Neural cell (in vitro differentiated cells): ENCODE measurements at regions not wholly inside any gene's neighbourhood (a gene's known extent, or its start where the extent isn't known, plus 50 kb on each side); places are given as distances from the start of the nearest gene placed in this dataset.
"Not testable (repeated sequence)": the region's sequence is repeated elsewhere in the genome, so short reads cannot be mapped to it uniquely, and the experiment has no call there.

Source experiments
- H2AFZ ChIP-seq: fragments of 200-600, 300-800 bp; sonication (generic), shearing (Covaris generic); 2 replicates; pipeline ENCODE4 v1.6.0; 2014; ENCODE audit warnings: low read depth, mild to moderate bottlenecking, antibody characterized with exemption, low read length, moderate library complexity
- H3F3A ChIP-seq: fragments of 200-600 bp; shearing (Covaris generic); 2 replicates; pipeline ENCODE4 v1.6.1; 2016; ENCODE audit warnings: mild to moderate bottlenecking, moderate library complexity, mixed read lengths, antibody characterized with exemption, low read length; ENCODE audit not compliant: insufficient read depth, poor library complexity, severe bottlenecking
- H3K27ac ChIP-seq: fragments of 200-600, 300-800 bp; sonication (generic), shearing (Covaris generic); 2 replicates; pipeline ENCODE4 v1.5.1; 2014; ENCODE audit warnings: mild to moderate bottlenecking, low read length, moderate library complexity
- H3K27me3 ChIP-seq: fragments of 300-800, 200-600 bp; sonication (generic), shearing (Covaris generic); 2 replicates; pipeline ENCODE4 v1.6.0; 2014; ENCODE audit warnings: mild to moderate bottlenecking, low read depth, low read length, moderate library complexity; ENCODE audit not compliant: insufficient read depth
- H3K36me3 ChIP-seq: fragments of 300-800, 200-600 bp; sonication (generic), shearing (Covaris generic); 2 replicates; pipeline ENCODE4 v1.5.1; 2014; ENCODE audit warnings: mild to moderate bottlenecking, antibody characterized with exemption, low read length, moderate library complexity; ENCODE audit not compliant: insufficient read depth
- H3K4me2 ChIP-seq: fragments of 300-800, 200-600 bp; sonication (generic), shearing (Covaris generic); 2 replicates; pipeline ENCODE4 v1.6.0; 2014; ENCODE audit warnings: mild to moderate bottlenecking, low read length
- H3K4me3 ChIP-seq: fragments of 300-800, 200-600 bp; sonication (generic), shearing (Covaris generic); 2 replicates; pipeline ENCODE4 v1.5.1; 2014; ENCODE audit warnings: mild to moderate bottlenecking, low read length, moderate library complexity
- H3K79me2 ChIP-seq: fragments of 200-600 bp; shearing (Covaris generic); replicated peaks from 2 replicates; pipeline ENCODE4 v1.6.0; 2014; ENCODE audit warnings: mild to moderate bottlenecking, low read length, moderate library complexity; ENCODE audit not compliant: insufficient read depth
- H3K9ac ChIP-seq: fragments of 300-800, 200-600 bp; sonication (generic), shearing (Covaris generic); 2 replicates; pipeline ENCODE4 v1.6.1; 2016; ENCODE audit warnings: mild to moderate bottlenecking, low read length, mixed read lengths
- H3K9me2 ChIP-seq: fragments of 200-600 bp; shearing (Covaris generic); 2 replicates; pipeline ENCODE4 v1.6.1; 2016; ENCODE audit warnings: mild to moderate bottlenecking, low read length, mixed read lengths; ENCODE audit not compliant: insufficient read depth
- H3K9me3 ChIP-seq: fragments of 200-600, 300-800 bp; sonication (generic), shearing (Covaris generic); 2 replicates; pipeline ENCODE4 v1.6.1; 2016; ENCODE audit warnings: mild to moderate bottlenecking, mixed run types, low read length, moderate library complexity, mixed read lengths
- H4K20me1 ChIP-seq: fragments of 200-600 bp; shearing (Covaris generic); 2 replicates; pipeline ENCODE4 v1.6.1; 2016; ENCODE audit warnings: mild to moderate bottlenecking, mixed run types; ENCODE audit not compliant: insufficient read depth
- EP300 ChIP-seq: fragments of 450-650 bp; conservative IDR thresholded peaks from 2 replicates; pipeline ENCODE4 v1.6.1; 2014; ENCODE audit warnings: antibody characterized with exemption, mild to moderate bottlenecking, moderate library complexity; ENCODE audit not compliant: poor library complexity, severe bottlenecking
- EZH2 ChIP-seq: fragments of 200-600, 300-800 bp; shearing (Covaris generic), sonication (generic); IDR thresholded peaks from 2 replicates; pipeline ENCODE4 v1.6.1; 2014; ENCODE audit warnings: antibody characterized with exemption, low read length, borderline replicate concordance, mild to moderate bottlenecking; ENCODE audit not compliant: insufficient read depth, poor library complexity, severe bottlenecking
- MXI1 ChIP-seq: fragments of 450-650 bp; conservative IDR thresholded peaks from 2 replicates; pipeline ENCODE4 v1.6.1; 2014; ENCODE audit warnings: antibody characterized with exemption, mild to moderate bottlenecking; ENCODE audit not compliant: poor library complexity, severe bottlenecking
- POLR2AphosphoS5 ChIP-seq: IDR thresholded peaks from 2 replicates; pipeline ENCODE4 v1.6.1; 2012
- RAD21 ChIP-seq: fragments of 450-650 bp; conservative IDR thresholded peaks from 2 replicates; pipeline ENCODE4 v1.6.1; 2014; ENCODE audit warnings: antibody characterized with exemption, mild to moderate bottlenecking, moderate library complexity
- SMC3 ChIP-seq: fragments of 450-650 bp; conservative IDR thresholded peaks from 2 replicates; pipeline ENCODE4 v1.6.1; 2014; ENCODE audit warnings: antibody characterized with exemption, mild to moderate bottlenecking, moderate library complexity; ENCODE audit not compliant: poor library complexity
- TAF1 ChIP-seq: IDR thresholded peaks from 2 replicates; pipeline ENCODE4 v1.6.1; 2012; ENCODE audit warnings: low read depth
- TF ChIP-seq, protein P1 (sequence below): fragments of 450-650 bp; IDR thresholded peaks from 2 replicates; pipeline ENCODE4 v1.5.1; 2014; ENCODE audit warnings: antibody characterized with exemption, mild to moderate bottlenecking, moderate library complexity; ENCODE audit not compliant: poor library complexity, severe bottlenecking
- TF ChIP-seq, protein P2 (sequence below): IDR thresholded peaks from 2 replicates; pipeline ENCODE4 v1.6.1; 2012; ENCODE audit warnings: borderline replicate concordance

GRCh38 chr5:110977915-110978314 lies 93.6 kb upstream of the TSLP start:
- TF ChIP-seq POLR2AphosphoS5 (no peak), SMC3 (no peak), TAF1 (no peak), EZH2 (no peak), RAD21 (no peak), MXI1 (no peak), EP300 (no peak)
- TF ChIP-seq, protein P1, sequence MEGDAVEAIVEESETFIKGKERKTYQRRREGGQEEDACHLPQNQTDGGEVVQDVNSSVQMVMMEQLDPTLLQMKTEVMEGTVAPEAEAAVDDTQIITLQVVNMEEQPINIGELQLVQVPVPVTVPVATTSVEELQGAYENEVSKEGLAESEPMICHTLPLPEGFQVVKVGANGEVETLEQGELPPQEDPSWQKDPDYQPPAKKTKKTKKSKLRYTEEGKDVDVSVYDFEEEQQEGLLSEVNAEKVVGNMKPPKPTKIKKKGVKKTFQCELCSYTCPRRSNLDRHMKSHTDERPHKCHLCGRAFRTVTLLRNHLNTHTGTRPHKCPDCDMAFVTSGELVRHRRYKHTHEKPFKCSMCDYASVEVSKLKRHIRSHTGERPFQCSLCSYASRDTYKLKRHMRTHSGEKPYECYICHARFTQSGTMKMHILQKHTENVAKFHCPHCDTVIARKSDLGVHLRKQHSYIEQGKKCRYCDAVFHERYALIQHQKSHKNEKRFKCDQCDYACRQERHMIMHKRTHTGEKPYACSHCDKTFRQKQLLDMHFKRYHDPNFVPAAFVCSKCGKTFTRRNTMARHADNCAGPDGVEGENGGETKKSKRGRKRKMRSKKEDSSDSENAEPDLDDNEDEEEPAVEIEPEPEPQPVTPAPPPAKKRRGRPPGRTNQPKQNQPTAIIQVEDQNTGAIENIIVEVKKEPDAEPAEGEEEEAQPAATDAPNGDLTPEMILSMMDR = no peak
- TF ChIP-seq, protein P2, sequence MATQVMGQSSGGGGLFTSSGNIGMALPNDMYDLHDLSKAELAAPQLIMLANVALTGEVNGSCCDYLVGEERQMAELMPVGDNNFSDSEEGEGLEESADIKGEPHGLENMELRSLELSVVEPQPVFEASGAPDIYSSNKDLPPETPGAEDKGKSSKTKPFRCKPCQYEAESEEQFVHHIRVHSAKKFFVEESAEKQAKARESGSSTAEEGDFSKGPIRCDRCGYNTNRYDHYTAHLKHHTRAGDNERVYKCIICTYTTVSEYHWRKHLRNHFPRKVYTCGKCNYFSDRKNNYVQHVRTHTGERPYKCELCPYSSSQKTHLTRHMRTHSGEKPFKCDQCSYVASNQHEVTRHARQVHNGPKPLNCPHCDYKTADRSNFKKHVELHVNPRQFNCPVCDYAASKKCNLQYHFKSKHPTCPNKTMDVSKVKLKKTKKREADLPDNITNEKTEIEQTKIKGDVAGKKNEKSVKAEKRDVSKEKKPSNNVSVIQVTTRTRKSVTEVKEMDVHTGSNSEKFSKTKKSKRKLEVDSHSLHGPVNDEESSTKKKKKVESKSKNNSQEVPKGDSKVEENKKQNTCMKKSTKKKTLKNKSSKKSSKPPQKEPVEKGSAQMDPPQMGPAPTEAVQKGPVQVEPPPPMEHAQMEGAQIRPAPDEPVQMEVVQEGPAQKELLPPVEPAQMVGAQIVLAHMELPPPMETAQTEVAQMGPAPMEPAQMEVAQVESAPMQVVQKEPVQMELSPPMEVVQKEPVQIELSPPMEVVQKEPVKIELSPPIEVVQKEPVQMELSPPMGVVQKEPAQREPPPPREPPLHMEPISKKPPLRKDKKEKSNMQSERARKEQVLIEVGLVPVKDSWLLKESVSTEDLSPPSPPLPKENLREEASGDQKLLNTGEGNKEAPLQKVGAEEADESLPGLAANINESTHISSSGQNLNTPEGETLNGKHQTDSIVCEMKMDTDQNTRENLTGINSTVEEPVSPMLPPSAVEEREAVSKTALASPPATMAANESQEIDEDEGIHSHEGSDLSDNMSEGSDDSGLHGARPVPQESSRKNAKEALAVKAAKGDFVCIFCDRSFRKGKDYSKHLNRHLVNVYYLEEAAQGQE = no peak
- no peak overlapping the region for H3K27ac ChIP-seq
- no peak overlapping the region for H3K4me3 ChIP-seq
- H3K36me3 ChIP-seq = no peaks in the 10 kb centered on the region
- no peak overlapping the region for H3K9ac ChIP-seq
- H3K27me3 ChIP-seq = no peaks in the 10 kb centered on the region
- H3K79me2 ChIP-seq = no peaks in the 10 kb centered on the region
- H3K9me2 ChIP-seq = no peaks in the 10 kb centered on the region
- no peaks in the 10 kb centered on the region for H3K9me3 ChIP-seq
- no peaks in the 10 kb centered on the region for H4K20me1 ChIP-seq
- H3K4me2 ChIP-seq = no peak overlapping the region
- no peaks in the 10 kb centered on the region for H3F3A ChIP-seq
- H2AFZ ChIP-seq = no peak overlapping the region

DNA sequence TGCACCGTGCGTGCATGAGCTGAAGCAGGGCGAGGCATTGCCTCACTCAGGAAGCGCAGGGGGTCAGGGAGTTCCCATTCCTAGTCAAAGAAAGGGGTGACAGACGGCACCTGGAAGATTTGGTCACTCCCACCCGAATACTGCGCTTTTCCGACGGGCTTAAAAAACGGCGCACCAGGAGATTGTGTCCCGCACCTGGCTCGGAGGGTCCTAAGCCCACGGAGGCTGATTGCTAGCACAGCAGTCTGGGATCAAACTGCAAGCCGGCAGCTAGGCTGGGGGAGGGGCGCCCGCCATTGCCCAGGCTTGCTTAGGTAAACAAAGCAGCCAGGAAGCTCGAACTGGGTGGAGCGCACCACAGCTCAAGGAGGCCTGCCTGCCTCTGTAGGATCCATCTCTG lies 85.6 kb upstream of the TSLP start:
- H3K9ac ChIP-seq, H3K4me2 ChIP-seq, H3K9me2 ChIP-seq, H3F3A ChIP-seq, H3K4me3 ChIP-seq, H4K20me1 ChIP-seq, H2AFZ ChIP-seq, H3K9me3 ChIP-seq, H3K27ac ChIP-seq, H3K27me3 ChIP-seq, H3K36me3 ChIP-seq, H3K79me2 ChIP-seq: not testable (repeated sequence)

GRCh38 chr5:110987573-110987972 lies 83.9 kb upstream of the TSLP start:
- not testable (repeated sequence) for H3K9ac ChIP-seq, H2AFZ ChIP-seq, H3K9me3 ChIP-seq, H3K4me3 ChIP-seq, H3K27me3 ChIP-seq, H3K79me2 ChIP-seq, H3F3A ChIP-seq, H3K9me2 ChIP-seq, H4K20me1 ChIP-seq, H3K36me3 ChIP-seq, H3K4me2 ChIP-seq, H3K27ac ChIP-seq
